Ishikawa (cell line): ENCODE measurements at regions not wholly inside any gene's neighbourhood (a gene's known extent, or its start where the extent isn't known, plus 50 kb on each side); places are given as distances from the start of the nearest gene placed in this dataset.

Experiments
- CEBPB ChIP-seq: IDR thresholded peaks from 2 replicates; pipeline ENCODE4 v1.6.1; 2012
- CREB1 ChIP-seq: IDR thresholded peaks from 2 replicates; pipeline ENCODE4 v1.6.1; 2012; ENCODE audit warnings: low read depth
- EGR1 ChIP-seq: IDR thresholded peaks from 2 replicates; pipeline ENCODE4 v1.6.1; 2012
- EP300 ChIP-seq: IDR thresholded peaks from 2 replicates; pipeline ENCODE4 v1.6.1; 2012; ENCODE audit warnings: borderline replicate concordance
- FOXM1 ChIP-seq: IDR thresholded peaks from 2 replicates; pipeline ENCODE4 v1.6.1; 2012; ENCODE audit warnings: low read depth, borderline replicate concordance
- MAX ChIP-seq: IDR thresholded peaks from 2 replicates; pipeline ENCODE4 v1.6.1; 2012
- NFIC ChIP-seq: IDR thresholded peaks from 2 replicates; pipeline ENCODE4 v1.6.1; 2012
- RAD21 ChIP-seq: IDR thresholded peaks from 2 replicates; pipeline ENCODE4 v1.6.1; 2012; ENCODE audit warnings: low read depth
- TAF1 ChIP-seq: IDR thresholded peaks from 2 replicates; pipeline ENCODE4 v1.6.1; 2012; ENCODE audit warnings: low read depth, mild to moderate bottlenecking
- TCF12 ChIP-seq: IDR thresholded peaks from 2 replicates; pipeline ENCODE4 v1.6.1; 2012; ENCODE audit warnings: low read depth
- TEAD4 ChIP-seq: IDR thresholded peaks from 2 replicates; pipeline ENCODE4 v1.6.1; 2012
- USF1 ChIP-seq: IDR thresholded peaks from 2 replicates; pipeline ENCODE4 v1.6.1; 2012
- YY1 ChIP-seq: IDR thresholded peaks from 2 replicates; pipeline ENCODE4 v1.6.1; 2012; ENCODE audit warnings: low read depth
- ZBTB7A ChIP-seq: IDR thresholded peaks from 2 replicates; pipeline ENCODE4 v1.6.1; 2012; ENCODE audit warnings: low read depth
- TF ChIP-seq, protein P1 (sequence below): IDR thresholded peaks from 2 replicates; pipeline ENCODE4 v1.6.1; 2012; ENCODE audit warnings: low read depth, mild to moderate bottlenecking

DNA sequence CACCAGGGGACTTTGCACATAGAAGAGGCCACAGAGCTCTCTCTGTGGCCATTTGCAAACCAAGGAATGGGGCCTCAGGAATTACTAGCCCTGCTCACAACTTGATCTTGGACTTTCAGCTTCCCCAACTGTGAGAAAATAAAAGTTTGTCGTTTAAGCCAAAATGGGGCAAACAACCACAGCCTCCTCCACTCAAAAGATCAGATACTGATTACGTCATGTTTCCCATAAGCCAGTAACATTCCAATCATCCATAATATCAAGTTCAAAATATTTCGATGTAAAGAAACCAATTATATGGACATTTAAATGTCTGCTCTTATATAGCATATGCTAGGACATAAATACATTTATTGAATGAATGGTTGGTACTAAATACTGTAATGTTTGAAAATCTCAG is 307.5 kb upstream of the HAND2 start:
- TF ChIP-seq CREB1 (no peak), USF1 (no peak), TAF1 (no peak), RAD21 (no peak), ZBTB7A (no peak), YY1 (no peak), EP300 (no peak), TEAD4 (no peak), CEBPB (no peak)
- TF ChIP-seq, protein P1, sequence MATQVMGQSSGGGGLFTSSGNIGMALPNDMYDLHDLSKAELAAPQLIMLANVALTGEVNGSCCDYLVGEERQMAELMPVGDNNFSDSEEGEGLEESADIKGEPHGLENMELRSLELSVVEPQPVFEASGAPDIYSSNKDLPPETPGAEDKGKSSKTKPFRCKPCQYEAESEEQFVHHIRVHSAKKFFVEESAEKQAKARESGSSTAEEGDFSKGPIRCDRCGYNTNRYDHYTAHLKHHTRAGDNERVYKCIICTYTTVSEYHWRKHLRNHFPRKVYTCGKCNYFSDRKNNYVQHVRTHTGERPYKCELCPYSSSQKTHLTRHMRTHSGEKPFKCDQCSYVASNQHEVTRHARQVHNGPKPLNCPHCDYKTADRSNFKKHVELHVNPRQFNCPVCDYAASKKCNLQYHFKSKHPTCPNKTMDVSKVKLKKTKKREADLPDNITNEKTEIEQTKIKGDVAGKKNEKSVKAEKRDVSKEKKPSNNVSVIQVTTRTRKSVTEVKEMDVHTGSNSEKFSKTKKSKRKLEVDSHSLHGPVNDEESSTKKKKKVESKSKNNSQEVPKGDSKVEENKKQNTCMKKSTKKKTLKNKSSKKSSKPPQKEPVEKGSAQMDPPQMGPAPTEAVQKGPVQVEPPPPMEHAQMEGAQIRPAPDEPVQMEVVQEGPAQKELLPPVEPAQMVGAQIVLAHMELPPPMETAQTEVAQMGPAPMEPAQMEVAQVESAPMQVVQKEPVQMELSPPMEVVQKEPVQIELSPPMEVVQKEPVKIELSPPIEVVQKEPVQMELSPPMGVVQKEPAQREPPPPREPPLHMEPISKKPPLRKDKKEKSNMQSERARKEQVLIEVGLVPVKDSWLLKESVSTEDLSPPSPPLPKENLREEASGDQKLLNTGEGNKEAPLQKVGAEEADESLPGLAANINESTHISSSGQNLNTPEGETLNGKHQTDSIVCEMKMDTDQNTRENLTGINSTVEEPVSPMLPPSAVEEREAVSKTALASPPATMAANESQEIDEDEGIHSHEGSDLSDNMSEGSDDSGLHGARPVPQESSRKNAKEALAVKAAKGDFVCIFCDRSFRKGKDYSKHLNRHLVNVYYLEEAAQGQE, result no peak

GRCh38 chr4:173835903-173836302 is 305.9 kb upstream of the HAND2 start:
- TF ChIP-seq, protein P1, result no peak
- no peak for TF ChIP-seq YY1

GRCh38 chr4:173834151-173834550 is 304.1 kb upstream of the HAND2 start:
- TF ChIP-seq RAD21 (0 out of 2 replicates have a peak, but pooled peaks have one; percentile 3), EGR1 (no peak)

- no peak for TF ChIP-seq USF1
- TF ChIP-seq MAX, result no peak
- no peak for TF ChIP-seq FOXM1
- no peak for TF ChIP-seq CREB1
- TF ChIP-seq NFIC, result no peak
- TF ChIP-seq TAF1, result no peak
- TF ChIP-seq RAD21, result no peak
- no peak for TF ChIP-seq ZBTB7A
- TF ChIP-seq YY1, result no peak
- no peak for TF ChIP-seq TCF12
- TF ChIP-seq, protein P1, result no peak
- no peak for TF ChIP-seq TEAD4
- no peak for TF ChIP-seq EP300
These were observed 299.5 kb upstream of the HAND2 start for GRCh38 chr4:173829565-173829964.

DNA sequence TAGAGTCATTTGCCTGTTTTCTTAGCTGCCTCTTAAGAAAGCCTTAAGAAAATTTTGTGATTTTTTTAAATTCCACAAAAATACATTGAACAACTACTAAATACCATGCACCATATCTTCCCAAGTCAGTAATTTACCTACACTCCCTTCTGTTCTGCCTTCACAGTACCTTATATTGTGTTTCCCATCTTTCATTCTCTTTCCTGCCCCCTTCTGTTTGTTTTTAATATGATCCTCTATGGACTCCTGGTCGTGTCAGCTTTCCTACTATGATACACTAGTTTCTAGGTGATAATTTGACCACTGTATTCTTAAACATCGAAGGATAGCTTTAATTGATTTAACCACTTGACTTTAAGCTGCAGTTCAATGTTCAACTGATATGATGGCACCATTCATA is 297.7 kb upstream of the HAND2 start:
- TF ChIP-seq, protein P1, result no peak
- TF ChIP-seq FOXM1, result no peak
- no peak for TF ChIP-seq CREB1
- no peak for TF ChIP-seq EP300
- TF ChIP-seq TAF1, result no peak
- TF ChIP-seq USF1, result no peak
- no peak for TF ChIP-seq RAD21
- no peak for TF ChIP-seq EGR1
- no peak for TF ChIP-seq TCF12
- TF ChIP-seq CEBPB, result no peak
- no peak for TF ChIP-seq ZBTB7A
- no peak for TF ChIP-seq NFIC
- TF ChIP-seq TEAD4, result no peak
- TF ChIP-seq YY1, result no peak
